ENCODE measurements at regions not wholly inside any gene's neighbourhood (a gene's known extent, or its start where the extent isn't known, plus 50 kb on each side); places are given as distances from the start of the nearest gene placed in this dataset.

GRCh38 chr4:189502841-189503435, 437.7 kb upstream of the FRG1 start:
- TF ChIP-seq CTCF (IDR thresholded peaks at IDR 0.05; ENCODE audit: low read length) (no peak), EZH2phosphoT487 (IDR thresholded peaks at IDR 0.05; ENCODE audit: low read length) (no peak), EZH2 (optimal IDR thresholded peaks at IDR 0.05; ENCODE audit: low read depth, low read length) (no peak)
